ENCODE measurements at regions not wholly inside any gene's neighbourhood (a gene's known extent, or its start where the extent isn't known, plus 50 kb on each side); places are given as distances from the start of the nearest gene placed in this dataset.

DNA sequence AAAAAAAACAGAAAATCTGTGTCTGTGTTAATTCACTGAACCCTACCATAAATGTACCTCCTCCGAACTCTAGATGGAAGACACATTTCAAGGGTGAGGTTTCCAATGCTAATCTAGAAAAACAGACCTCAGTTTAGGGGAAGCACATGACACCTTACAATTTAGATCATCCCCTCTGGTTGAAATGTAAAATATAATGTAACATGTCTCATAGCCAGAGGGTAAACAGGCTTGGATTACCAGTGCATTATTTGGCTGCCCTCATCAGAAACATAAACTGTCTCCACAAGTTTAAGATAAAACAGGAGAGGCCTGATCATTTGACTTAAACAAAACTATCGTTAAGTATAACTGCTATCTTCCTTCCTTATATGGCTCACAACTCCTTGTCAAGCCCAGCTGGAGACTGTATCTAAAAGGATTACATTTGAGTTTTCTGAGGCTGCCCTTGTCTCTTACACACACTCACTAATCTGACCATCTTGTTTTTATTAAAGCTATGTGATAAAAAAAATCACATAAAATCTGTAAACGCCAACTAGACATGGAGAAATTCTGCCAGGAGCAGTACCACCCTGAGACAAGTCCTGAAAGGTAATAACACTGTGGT lies 105.7 kb downstream of the LURAP1L start:
- peaks cover 19% of the 10 kb centered on the region for H3K4me1 ChIP-seq
- H3K4me3 ChIP-seq: no peak overlapping the region
- no peak overlapping the region for H3K27ac ChIP-seq
- H3K36me3 ChIP-seq: no peaks in the 10 kb centered on the region
- TF ChIP-seq CTCF (IDR thresholded peaks at IDR 0.05) (no peak), POLR2A (IDR thresholded peaks at IDR 0.05) (no peak), EP300 (IDR thresholded peaks at IDR 0.05) (no peak), POLR2AphosphoS5 (IDR thresholded peaks at IDR 0.05) (no peak)
- H3K9me3 ChIP-seq: no peaks in the 10 kb centered on the region
- DNase-seq (ENCODE audit: low spot score in 2 of 2): no peak
- H3K27me3 ChIP-seq: no peaks in the 10 kb centered on the region
- WGBS: 35% methylated on average over 3 of the region's 3 CpGs

- H3K4me1 ChIP-seq: peaks cover 19% of the 10 kb centered on the region
- no peak for TF ChIP-seq POLR2A (IDR thresholded peaks at IDR 0.05)
- peak in 1 of 3 donors; percentile 20 for TF ChIP-seq POLR2AphosphoS5 (IDR thresholded peaks at IDR 0.05)
- H3K27ac ChIP-seq: peak overlapping the region; percentile 53
- DNase-seq (ENCODE audit: low spot score in 2 of 2): no peak
- WGBS: 40% methylated on average over 2 of the region's 2 CpGs
- no peaks in the 10 kb centered on the region for H3K9me3 ChIP-seq
- no peak overlapping the region for H3K4me3 ChIP-seq
- no peaks in the 10 kb centered on the region for H3K36me3 ChIP-seq
- no peaks in the 10 kb centered on the region for H3K27me3 ChIP-seq
Observed at GRCh38 chr9:12882430-12882829, 107.6 kb downstream of the LURAP1L start.

- Histone ChIP-seq H3K27ac (no peak overlapping the region), H3K4me1 (peaks cover 19% of the 10 kb centered on the region), H3K4me3 (no peak overlapping the region), H3K36me3 (no peaks in the 10 kb centered on the region), H3K9me3 (no peaks in the 10 kb centered on the region), H3K27me3 (no peaks in the 10 kb centered on the region)
- TF ChIP-seq POLR2AphosphoS5 (IDR thresholded peaks at IDR 0.05): no peak
- TF ChIP-seq POLR2A (IDR thresholded peaks at IDR 0.05): no peak
- peak; percentile 13 to 24 for TF ChIP-seq CTCF (IDR thresholded peaks at IDR 0.05)
- no peak for DNase-seq (ENCODE audit: low spot score in 2 of 2)
- WGBS: 67% methylated on average over 4 of the region's 4 CpGs
Observed at GRCh38 chr9:12884736-12885395, 110.0 kb downstream of the LURAP1L start.

- H3K27ac ChIP-seq: no peak overlapping the region
- no peak overlapping the region for H3K4me3 ChIP-seq
- no peaks in the 10 kb centered on the region for H3K27me3 ChIP-seq
- no peak for TF ChIP-seq POLR2A (IDR thresholded peaks at IDR 0.05)
- TF ChIP-seq CTCF (IDR thresholded peaks at IDR 0.05): no peak
- TF ChIP-seq POLR2AphosphoS5 (IDR thresholded peaks at IDR 0.05): no peak
- no peak for TF ChIP-seq EP300 (IDR thresholded peaks at IDR 0.05)
- 87% methylated on average over 2 of the region's 2 CpGs for WGBS
- no peaks in the 10 kb centered on the region for H3K9me3 ChIP-seq
- H3K36me3 ChIP-seq: no peaks in the 10 kb centered on the region
- no peak for DNase-seq (ENCODE audit: low spot score in 2 of 2)
- peaks cover 2% of the 10 kb centered on the region for H3K4me1 ChIP-seq
Observed at GRCh38 chr9:12889402-12890106, 114.7 kb downstream of the LURAP1L start.

GRCh38 chr9:12891588-12891987 lies 116.8 kb downstream of the LURAP1L start:
- no peaks in the 10 kb centered on the region for H3K9me3 ChIP-seq
- DNase-seq (ENCODE audit: low spot score in 2 of 2): no peak
- TF ChIP-seq POLR2AphosphoS5 (IDR thresholded peaks at IDR 0.05): no peak
- no peak for TF ChIP-seq POLR2A (IDR thresholded peaks at IDR 0.05)
- TF ChIP-seq CTCF (IDR thresholded peaks at IDR 0.05): no peak
- no peak for TF ChIP-seq EP300 (IDR thresholded peaks at IDR 0.05)
- WGBS: 87% methylated on average over 1 of the region's 1 CpG
- H3K36me3 ChIP-seq: no peaks in the 10 kb centered on the region
- no peak overlapping the region for H3K27ac ChIP-seq
- no peaks in the 10 kb centered on the region for H3K27me3 ChIP-seq
- no peak overlapping the region for H3K4me3 ChIP-seq
- no peaks in the 10 kb centered on the region for H3K4me1 ChIP-seq
